AG04449 (cell line): ENCODE measurements at regions not wholly inside any gene's neighbourhood (a gene's known extent, or its start where the extent isn't known, plus 50 kb on each side); places are given as distances from the start of the nearest gene placed in this dataset.

Experiments
- CTCF ChIA-PET: fragments of 350-600 bp; formaldehyde crosslinking; extraction: SDS; loops from one replicate; lab custom pipeline; 2021; ENCODE audit warnings: antibody characterized with exemption; lab: Yijun Ruan, JAX
- POLR2A ChIA-PET: fragments of 400-600, 350-600 bp; formaldehyde crosslinking; extraction: SDS; loops from one replicate; lab custom pipeline; 2020; ENCODE audit warnings: antibody characterized with exemption, inconsistent platforms; lab: Yijun Ruan, JAX
- DNase-seq: peaks from one replicate; pipeline ENCODE4 v3.0.0-alpha.2; 2010; ENCODE audit warnings: low read depth, low spot score
- H3K4me3 ChIP-seq: 2 replicates; pipeline ENCODE4 v1.5.1; 2011; ENCODE audit warnings: low read depth, mild to moderate bottlenecking, control low read depth, low read length
- TF ChIP-seq, protein P1 (sequence below): IDR thresholded peaks from one replicate; pipeline ENCODE4 v1.5.1; 2011; ENCODE audit warnings: mild to moderate bottlenecking, moderate library complexity, low read length, control low read depth, inconsistent platforms; ENCODE audit not compliant: insufficient read depth; ENCODE audit errors: missing control alignments

DNA sequence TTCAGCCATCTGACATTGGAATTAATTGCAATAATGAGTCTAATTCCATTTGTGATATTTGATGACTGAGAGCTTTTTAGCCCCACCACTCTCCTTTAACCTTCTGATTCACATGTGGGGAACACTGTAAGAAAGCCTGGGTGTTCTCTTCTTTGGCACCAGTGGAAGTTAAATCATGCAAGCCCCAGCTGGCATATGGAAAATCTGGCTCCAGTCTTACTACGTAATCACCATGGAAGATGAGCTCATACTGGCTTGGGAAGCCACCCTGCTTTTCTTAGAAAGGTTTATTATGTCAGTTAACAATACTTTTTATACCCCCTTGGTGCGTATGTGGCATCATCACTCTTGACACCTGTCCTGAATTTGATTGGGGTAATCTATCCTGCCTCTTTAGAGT lies 479.3 kb downstream of the SLC16A7 start:
- TF ChIP-seq, protein P1, sequence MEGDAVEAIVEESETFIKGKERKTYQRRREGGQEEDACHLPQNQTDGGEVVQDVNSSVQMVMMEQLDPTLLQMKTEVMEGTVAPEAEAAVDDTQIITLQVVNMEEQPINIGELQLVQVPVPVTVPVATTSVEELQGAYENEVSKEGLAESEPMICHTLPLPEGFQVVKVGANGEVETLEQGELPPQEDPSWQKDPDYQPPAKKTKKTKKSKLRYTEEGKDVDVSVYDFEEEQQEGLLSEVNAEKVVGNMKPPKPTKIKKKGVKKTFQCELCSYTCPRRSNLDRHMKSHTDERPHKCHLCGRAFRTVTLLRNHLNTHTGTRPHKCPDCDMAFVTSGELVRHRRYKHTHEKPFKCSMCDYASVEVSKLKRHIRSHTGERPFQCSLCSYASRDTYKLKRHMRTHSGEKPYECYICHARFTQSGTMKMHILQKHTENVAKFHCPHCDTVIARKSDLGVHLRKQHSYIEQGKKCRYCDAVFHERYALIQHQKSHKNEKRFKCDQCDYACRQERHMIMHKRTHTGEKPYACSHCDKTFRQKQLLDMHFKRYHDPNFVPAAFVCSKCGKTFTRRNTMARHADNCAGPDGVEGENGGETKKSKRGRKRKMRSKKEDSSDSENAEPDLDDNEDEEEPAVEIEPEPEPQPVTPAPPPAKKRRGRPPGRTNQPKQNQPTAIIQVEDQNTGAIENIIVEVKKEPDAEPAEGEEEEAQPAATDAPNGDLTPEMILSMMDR: no peak
- no peak overlapping the region for H3K4me3 ChIP-seq
- ChIA-PET POLR2A (no interaction called here), CTCF (interaction anchor here (1.1 kb wide), 1 partner anchor 9 kb away, joined by 3 read pairs; no protein-coding TSS in a partner anchor)
- DNase-seq: no peak

DNA sequence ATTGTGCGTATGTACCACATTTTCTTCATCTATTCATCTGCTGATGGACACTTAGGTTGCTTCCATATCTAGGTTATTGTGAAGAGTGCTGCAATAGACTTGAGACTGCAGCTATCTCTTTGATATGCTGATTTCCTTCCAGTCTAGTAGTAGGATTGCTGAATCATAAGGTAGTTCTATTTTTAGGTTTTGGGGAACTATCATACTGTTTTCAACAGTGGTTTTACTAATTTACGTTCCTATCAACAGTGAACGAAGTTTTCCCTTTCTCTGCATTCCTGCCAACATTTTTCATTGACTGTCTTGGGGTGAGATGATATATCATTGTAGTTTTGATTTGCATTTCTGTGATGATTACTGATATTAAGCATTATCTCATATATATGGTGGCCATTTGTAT lies 482.2 kb downstream of the SLC16A7 start:
- no peak overlapping the region for H3K4me3 ChIP-seq
- DNase-seq: no peak
- ChIA-PET CTCF (no interaction called here), POLR2A (no interaction called here)
- TF ChIP-seq, protein P1: no peak

DNA sequence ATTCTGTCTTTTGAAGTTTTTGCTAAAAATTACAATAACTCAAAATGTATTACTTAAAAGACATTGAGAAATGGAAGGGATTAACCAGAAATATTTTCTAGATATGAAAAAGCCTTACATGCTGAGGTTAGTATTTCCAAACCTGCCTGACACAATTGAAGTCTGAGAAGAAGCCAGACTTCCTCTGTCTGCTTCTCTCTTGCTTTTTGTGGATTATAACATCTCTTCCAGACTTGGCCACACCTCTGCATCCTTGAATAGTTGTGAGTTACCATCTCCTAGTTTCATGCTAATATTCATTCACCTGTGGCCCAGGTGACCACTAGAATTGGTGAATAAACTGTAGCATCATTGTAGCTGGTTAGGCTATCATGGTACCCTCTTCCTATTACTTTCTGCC lies 497.6 kb downstream of the SLC16A7 start:
- CTCF ChIA-PET: no interaction called here
- TF ChIP-seq, protein P1: no peak

DNA sequence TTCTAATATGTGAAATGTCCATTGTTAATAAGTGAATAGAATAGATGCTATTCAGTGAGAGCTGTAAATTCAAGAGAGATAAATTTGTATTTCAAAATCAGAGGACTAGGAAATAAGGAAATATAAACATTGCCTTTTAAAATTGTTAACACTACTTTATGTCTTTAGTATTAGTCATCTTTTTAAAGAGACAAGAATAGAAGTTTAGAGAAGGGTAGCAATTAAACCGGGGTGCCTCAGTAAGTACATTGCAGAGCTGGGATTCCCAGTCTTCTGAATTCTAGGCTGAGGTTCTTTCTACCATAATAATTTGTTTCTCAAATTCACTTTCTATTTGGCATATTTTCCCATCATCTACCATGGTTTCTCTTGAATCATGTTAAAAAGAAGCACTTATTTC lies 498.6 kb downstream of the SLC16A7 start:
- TF ChIP-seq, protein P1: no peak
- CTCF ChIA-PET: no interaction called here

More for the DNA sequence above, 497.6 kb downstream of the SLC16A7 start:
- DNase-seq: no peak
- POLR2A ChIA-PET: no interaction called here
- H3K4me3 ChIP-seq: no peak overlapping the region

DNA sequence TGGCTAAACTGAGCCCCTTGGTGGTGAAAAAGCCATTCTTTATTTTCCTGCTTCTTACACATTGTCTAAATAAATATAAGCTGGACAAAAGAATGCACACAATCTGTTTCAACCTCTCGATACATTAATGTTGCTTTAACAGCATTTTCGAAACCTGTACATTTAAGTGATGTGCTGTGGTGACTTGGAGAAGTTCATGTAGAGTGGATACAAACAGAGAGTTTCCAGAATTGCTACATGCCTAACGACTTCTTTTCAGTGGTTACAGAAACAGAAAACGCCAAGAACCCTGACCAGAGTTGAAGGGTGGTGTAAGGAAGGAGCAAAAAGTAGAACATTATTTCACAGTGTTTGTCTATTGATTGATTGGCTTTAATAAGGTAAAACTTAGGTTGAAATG lies 500.9 kb downstream of the SLC16A7 start:
- POLR2A ChIA-PET: no interaction called here

More for the DNA sequence above, 498.6 kb downstream of the SLC16A7 start:
- DNase-seq: no peak
- POLR2A ChIA-PET: no interaction called here
- no peak overlapping the region for H3K4me3 ChIP-seq

DNA sequence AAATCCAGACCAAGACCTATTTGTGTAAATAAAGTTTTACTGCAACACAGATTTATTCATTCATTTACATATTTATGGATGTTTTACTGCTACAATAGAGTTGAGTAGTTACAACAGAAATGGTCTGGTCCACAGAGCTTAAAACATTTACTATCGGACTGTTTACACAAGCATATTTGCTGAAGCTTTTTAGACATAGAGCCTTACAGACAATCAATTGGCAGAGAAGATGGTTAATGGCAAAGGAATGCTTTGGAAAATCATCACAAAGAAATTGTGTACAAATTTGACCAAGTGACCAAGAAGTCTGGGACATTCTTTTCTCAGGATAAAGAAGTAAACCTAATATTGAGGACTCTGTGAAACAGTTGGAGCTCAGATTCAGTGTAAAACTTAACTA lies 504.3 kb downstream of the SLC16A7 start:
- CTCF ChIA-PET: interaction anchor here (0.7 to 1.7 kb wide), 3 partner anchors 9 to 696 kb away, joined by 3 to 4 read pairs (median 4); no protein-coding TSS in a partner anchor
- POLR2A ChIA-PET: no interaction called here
- TF ChIP-seq, protein P1: no peak
- DNase-seq: peak; percentile 14
- no peak overlapping the region for H3K4me3 ChIP-seq

More for the DNA sequence above, 500.9 kb downstream of the SLC16A7 start:
- DNase-seq: no peak
- H3K4me3 ChIP-seq: no peak overlapping the region
- TF ChIP-seq, protein P1: no peak
- CTCF ChIA-PET: no interaction called here
